ENCODE measurements at regions not wholly inside any gene's neighbourhood (a gene's known extent, or its start where the extent isn't known, plus 50 kb on each side); places are given as distances from the start of the nearest gene placed in this dataset.

DNA sequence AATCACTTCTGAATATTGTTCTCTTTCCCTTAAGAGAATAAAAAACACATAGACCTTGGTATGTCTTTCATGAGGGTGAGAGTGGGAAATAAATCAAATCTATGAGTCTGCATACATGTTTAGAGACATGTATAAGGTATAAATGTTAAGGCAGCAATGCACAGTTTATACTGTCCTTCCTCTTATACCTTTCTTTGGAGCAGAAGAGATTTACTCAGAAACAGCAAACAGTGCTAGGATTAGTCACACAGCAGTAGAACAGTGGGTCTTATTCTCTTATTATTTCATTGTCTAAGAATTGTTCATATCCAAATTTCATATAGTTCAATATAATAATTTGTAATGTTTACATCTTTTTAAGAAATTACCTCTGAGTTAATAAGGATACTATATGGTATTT is 126.7 kb upstream of the TMEM196 start:
- no peak for TF ChIP-seq NFRKB (IDR thresholded peaks at IDR 0.05)
- TF ChIP-seq, protein P1, sequence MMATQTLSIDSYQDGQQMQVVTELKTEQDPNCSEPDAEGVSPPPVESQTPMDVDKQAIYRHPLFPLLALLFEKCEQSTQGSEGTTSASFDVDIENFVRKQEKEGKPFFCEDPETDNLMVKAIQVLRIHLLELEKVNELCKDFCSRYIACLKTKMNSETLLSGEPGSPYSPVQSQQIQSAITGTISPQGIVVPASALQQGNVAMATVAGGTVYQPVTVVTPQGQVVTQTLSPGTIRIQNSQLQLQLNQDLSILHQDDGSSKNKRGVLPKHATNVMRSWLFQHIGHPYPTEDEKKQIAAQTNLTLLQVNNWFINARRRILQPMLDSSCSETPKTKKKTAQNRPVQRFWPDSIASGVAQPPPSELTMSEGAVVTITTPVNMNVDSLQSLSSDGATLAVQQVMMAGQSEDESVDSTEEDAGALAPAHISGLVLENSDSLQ (IDR thresholded peaks at IDR 0.05) = no peak
- TF ChIP-seq TARDBP (IDR thresholded peaks at IDR 0.05) = no peak

All from HEK293T (cell line).